Peyer's patch (tissue), 4 donors: ENCODE measurements at regions not wholly inside any gene's neighbourhood (a gene's known extent, or its start where the extent isn't known, plus 50 kb on each side); places are given as distances from the start of the nearest gene placed in this dataset.

Source experiments
- CTCF ChIP-seq, 6 experiments: fragments of 450-650 bp in 4 of 6; fragments of 200-600 bp in 2 of 6; sonication (generic) in 1 of 6; IDR thresholded peaks; one replicate each; pipeline ENCODE4 v1.5.1; 2017 to 2019; ENCODE audit warnings: antibody characterized with exemption in 6 of 6, mild to moderate bottlenecking in 3 of 6, moderate library complexity in 1 of 6
- POLR2A ChIP-seq, 2 donors: fragments of 450-650 bp; IDR thresholded peaks; one replicate each; pipeline ENCODE4 v1.5.1; 2017; ENCODE audit warnings: antibody characterized with exemption in 2 of 2, mild to moderate bottlenecking in 2 of 2, moderate library complexity in 2 of 2

GRCh38 chr9:115759426-115759825 is 394.2 kb upstream of the PAPPA start:
- no peak for TF ChIP-seq CTCF (IDR thresholded peaks at IDR 0.05)
- no peak for TF ChIP-seq POLR2A (IDR thresholded peaks at IDR 0.05)
